SJSA1 (cell line): ENCODE measurements at regions not wholly inside any gene's neighbourhood (a gene's known extent, or its start where the extent isn't known, plus 50 kb on each side); places are given as distances from the start of the nearest gene placed in this dataset.

Experiments used
- DNase-seq, 2 experiments: peaks; one replicate each; pipeline ENCODE4 v3.0.0-alpha.2; 2015 to 2020; ENCODE audit warnings: low spot score in 2 of 2, low read depth in 1 of 2
- H3K27ac ChIP-seq: fragments of 250-450 bp; sonication (Bioruptor Pico); 2 replicates; pipeline ENCODE4 v1.5.1; 2020; ENCODE audit warnings: mild to moderate bottlenecking, moderate library complexity
- H3K27me3 ChIP-seq: fragments of 250-450 bp; sonication (Bioruptor Pico); replicated peaks from 2 replicates; pipeline ENCODE4 v1.5.1; 2020; ENCODE audit warnings: mild to moderate bottlenecking, moderate library complexity
- H3K36me3 ChIP-seq: fragments of 250-450 bp; sonication (Bioruptor Pico); 2 replicates; pipeline ENCODE4 v1.5.1; 2020; ENCODE audit warnings: mild to moderate bottlenecking
- H3K4me1 ChIP-seq: fragments of 250-450 bp; sonication (Bioruptor Pico); replicated peaks from 2 replicates; pipeline ENCODE4 v1.6.1; 2021; ENCODE audit warnings: mild to moderate bottlenecking
- H3K4me3 ChIP-seq: fragments of 250-450 bp; sonication (Bioruptor Pico); 2 replicates; pipeline ENCODE4 v1.5.1; 2020; ENCODE audit warnings: mild to moderate bottlenecking
- H3K9me3 ChIP-seq: fragments of 250-450 bp; sonication (Bioruptor Pico); replicated peaks from 2 replicates; pipeline ENCODE4 v1.5.1; 2020; ENCODE audit warnings: mild to moderate bottlenecking

GRCh38 chrX:45727761-45728160 lies 527.1 kb upstream of the DIPK2B start:
- no peaks in the 10 kb centered on the region for H3K27me3 ChIP-seq

GRCh38 chrX:45722471-45722870 lies 521.8 kb upstream of the DIPK2B start:
- H3K27me3 ChIP-seq, result no peaks in the 10 kb centered on the region
- H3K4me1 ChIP-seq, result no peaks in the 10 kb centered on the region
- no peak overlapping the region for H3K4me3 ChIP-seq
- no peak for DNase-seq
- H3K27ac ChIP-seq, result no peak overlapping the region
- no peaks in the 10 kb centered on the region for H3K9me3 ChIP-seq
- H3K36me3 ChIP-seq, result no peaks in the 10 kb centered on the region

More at GRCh38 chrX:45727761-45728160, 527.1 kb upstream of the DIPK2B start:
- DNase-seq, result no peak
- Histone ChIP-seq H3K9me3 (no peaks in the 10 kb centered on the region), H3K4me1 (no peaks in the 10 kb centered on the region), H3K27ac (no peak overlapping the region), H3K4me3 (no peak overlapping the region), H3K36me3 (no peaks in the 10 kb centered on the region)

- no peaks in the 10 kb centered on the region for H3K36me3 ChIP-seq
- no peak overlapping the region for H3K27ac ChIP-seq
Observed at GRCh38 chrX:45719751-45720501, 519.2 kb upstream of the DIPK2B start.

GRCh38 chrX:45718676-45719075 lies 518.0 kb upstream of the DIPK2B start:
- no peak for DNase-seq
- Histone ChIP-seq H3K27me3 (no peaks in the 10 kb centered on the region), H3K27ac (no peak overlapping the region), H3K4me1 (peaks cover 24% of the 10 kb centered on the region), H3K9me3 (no peaks in the 10 kb centered on the region), H3K36me3 (no peaks in the 10 kb centered on the region), H3K4me3 (no peak overlapping the region)

More at GRCh38 chrX:45719751-45720501, 519.2 kb upstream of the DIPK2B start:
- DNase-seq, result no peak
- peaks cover 19% of the 10 kb centered on the region for H3K4me1 ChIP-seq
- H3K4me3 ChIP-seq, result no peak overlapping the region
- H3K27me3 ChIP-seq, result no peaks in the 10 kb centered on the region
- no peaks in the 10 kb centered on the region for H3K9me3 ChIP-seq

- peaks cover 36% of the 10 kb centered on the region for H3K4me1 ChIP-seq
- DNase-seq, result no peak
Observed at GRCh38 chrX:45716750-45717149, 516.1 kb upstream of the DIPK2B start.

GRCh38 chrX:45715748-45716147 lies 515.1 kb upstream of the DIPK2B start:
- Histone ChIP-seq H3K4me1 (peaks cover 46% of the 10 kb centered on the region), H3K27me3 (no peaks in the 10 kb centered on the region), H3K4me3 (no peak overlapping the region), H3K27ac (no peak overlapping the region), H3K36me3 (no peaks in the 10 kb centered on the region), H3K9me3 (no peaks in the 10 kb centered on the region)
- no peak for DNase-seq

More at GRCh38 chrX:45716750-45717149, 516.1 kb upstream of the DIPK2B start:
- H3K9me3 ChIP-seq, result no peaks in the 10 kb centered on the region
- H3K36me3 ChIP-seq, result no peaks in the 10 kb centered on the region
- H3K27ac ChIP-seq, result no peak overlapping the region
- H3K4me3 ChIP-seq, result no peak overlapping the region
- no peaks in the 10 kb centered on the region for H3K27me3 ChIP-seq

GRCh38 chrX:45714866-45715265 lies 514.2 kb upstream of the DIPK2B start:
- Histone ChIP-seq H3K27ac (no peak overlapping the region), H3K36me3 (no peaks in the 10 kb centered on the region), H3K4me3 (no peak overlapping the region), H3K9me3 (no peaks in the 10 kb centered on the region), H3K27me3 (no peaks in the 10 kb centered on the region), H3K4me1 (peaks cover 51% of the 10 kb centered on the region)
- no peak for DNase-seq

GRCh38 chrX:45712067-45712466 lies 511.4 kb upstream of the DIPK2B start:
- H3K27me3 ChIP-seq, result no peaks in the 10 kb centered on the region
- H3K4me1 ChIP-seq, result peaks cover 63% of the 10 kb centered on the region
- DNase-seq, result no peak
- no peaks in the 10 kb centered on the region for H3K9me3 ChIP-seq
- H3K27ac ChIP-seq, result peak overlapping the region; percentile 91
- no peaks in the 10 kb centered on the region for H3K36me3 ChIP-seq
- no peak overlapping the region for H3K4me3 ChIP-seq

GRCh38 chrX:45711231-45711630 lies 510.6 kb upstream of the DIPK2B start:
- Histone ChIP-seq H3K27ac (peak overlapping the region; percentile 91), H3K9me3 (no peaks in the 10 kb centered on the region), H3K27me3 (no peaks in the 10 kb centered on the region), H3K36me3 (no peaks in the 10 kb centered on the region), H3K4me1 (peaks cover 57% of the 10 kb centered on the region), H3K4me3 (no peak overlapping the region; the same call in 1 of the 2 replicates)
- peak; percentile 55 to 62 for DNase-seq

GRCh38 chrX:45710081-45710801 lies 509.6 kb upstream of the DIPK2B start:
- Histone ChIP-seq H3K36me3 (no peaks in the 10 kb centered on the region), H3K9me3 (no peaks in the 10 kb centered on the region), H3K4me3 (no peak overlapping the region), H3K27me3 (no peaks in the 10 kb centered on the region), H3K4me1 (peaks cover 47% of the 10 kb centered on the region), H3K27ac (peak overlapping the region; percentile 91)
- peak; percentile 63 to 79 for DNase-seq

- Histone ChIP-seq H3K27ac (peak overlapping the region; percentile 91), H3K27me3 (no peaks in the 10 kb centered on the region), H3K4me1 (peaks cover 39% of the 10 kb centered on the region), H3K36me3 (no peaks in the 10 kb centered on the region), H3K4me3 (no peak overlapping the region), H3K9me3 (no peaks in the 10 kb centered on the region)
- no peak for DNase-seq
Observed at GRCh38 chrX:45709381-45709780, 508.7 kb upstream of the DIPK2B start.

GRCh38 chrX:45699158-45699557 lies 498.5 kb upstream of the DIPK2B start:
- H3K27me3 ChIP-seq, result no peaks in the 10 kb centered on the region
- H3K9me3 ChIP-seq, result no peaks in the 10 kb centered on the region
- no peaks in the 10 kb centered on the region for H3K36me3 ChIP-seq
- no peak overlapping the region for H3K4me3 ChIP-seq
- H3K27ac ChIP-seq, result no peak overlapping the region
- no peak for DNase-seq
- peaks cover 13% of the 10 kb centered on the region for H3K4me1 ChIP-seq

- no peaks in the 10 kb centered on the region for H3K27me3 ChIP-seq
- H3K4me3 ChIP-seq, result no peak overlapping the region
- no peaks in the 10 kb centered on the region for H3K36me3 ChIP-seq
- H3K9me3 ChIP-seq, result no peaks in the 10 kb centered on the region
- H3K4me1 ChIP-seq, result peaks cover 13% of the 10 kb centered on the region
- peak overlapping the region; percentile 54 for H3K27ac ChIP-seq
- DNase-seq, result peak; percentile 36 to 44
Observed at GRCh38 chrX:45697591-45697990, 496.9 kb upstream of the DIPK2B start.

GRCh38 chrX:45696736-45697135 lies 496.1 kb upstream of the DIPK2B start:
- DNase-seq, result no peak
- Histone ChIP-seq H3K36me3 (no peaks in the 10 kb centered on the region), H3K9me3 (no peaks in the 10 kb centered on the region), H3K4me1 (peaks cover 13% of the 10 kb centered on the region), H3K27me3 (no peaks in the 10 kb centered on the region), H3K4me3 (no peak overlapping the region), H3K27ac (no peak overlapping the region; the same call in 1 of the 2 replicates)
